Spleen (tissue), 7 donors: ENCODE measurements at regions not wholly inside any gene's neighbourhood (a gene's known extent, or its start where the extent isn't known, plus 50 kb on each side); places are given as distances from the start of the nearest gene placed in this dataset.

Source experiments
- POLR2A ChIP-seq, 3 donors: fragments of 450-650 bp; IDR thresholded peaks; one replicate each; pipeline ENCODE4 v1.5.1; 2017; ENCODE audit warnings: antibody characterized with exemption in 3 of 3, mild to moderate bottlenecking in 1 of 3
- POLR2AphosphoS5 ChIP-seq, 3 donors: sonication (generic); formaldehyde crosslinking; IDR thresholded peaks; one replicate each; pipeline ENCODE4 v1.5.1; 2017; ENCODE audit warnings: antibody characterized with exemption in 3 of 3
- TF ChIP-seq, protein P1 (sequence below), 11 experiments: fragments of 200-600 bp in 7 of 11; fragments of 450-650 bp in 4 of 11; sonication (generic) in 4 of 11; IDR thresholded peaks in 8 of 11; conservative IDR thresholded peaks in 3 of 11; 1 replicate in 7 of 11; 2 replicates in 4 of 11; pipeline versions ENCODE4 v1.4.0 to v1.8.0; 2016 to 2021; ENCODE audit warnings: antibody characterized with exemption in 11 of 11, inconsistent platforms in 4 of 11, mild to moderate bottlenecking in 1 of 11
- donor health status: DM: no; HTN: no; CAD: no; lungs with moderate emphysema.
- donor health status: DM: no; HTN: no; CAD: no.
- donor health status: DM: no; HTN: no; CAD: no.

DNA sequence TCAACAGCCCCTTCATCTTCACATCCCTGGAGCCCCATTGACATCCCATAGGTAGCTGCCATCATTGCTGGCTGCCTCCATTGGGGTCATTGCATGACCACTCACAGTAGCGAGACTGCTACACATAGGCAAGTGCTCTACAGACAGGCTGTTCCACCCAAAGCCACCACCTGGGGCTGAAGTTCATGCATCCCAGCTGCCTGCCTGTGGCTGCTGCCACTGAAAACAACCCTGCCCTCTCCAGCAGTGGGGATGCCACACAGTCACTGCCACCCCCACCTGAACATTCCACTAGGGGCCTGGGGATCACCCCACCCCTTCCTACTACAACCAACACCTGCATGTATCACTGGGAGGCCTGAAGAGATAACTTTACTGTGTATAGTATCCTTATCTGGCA lies 59.5 kb upstream of the CTAGE1 start:
- TF ChIP-seq, protein P1, sequence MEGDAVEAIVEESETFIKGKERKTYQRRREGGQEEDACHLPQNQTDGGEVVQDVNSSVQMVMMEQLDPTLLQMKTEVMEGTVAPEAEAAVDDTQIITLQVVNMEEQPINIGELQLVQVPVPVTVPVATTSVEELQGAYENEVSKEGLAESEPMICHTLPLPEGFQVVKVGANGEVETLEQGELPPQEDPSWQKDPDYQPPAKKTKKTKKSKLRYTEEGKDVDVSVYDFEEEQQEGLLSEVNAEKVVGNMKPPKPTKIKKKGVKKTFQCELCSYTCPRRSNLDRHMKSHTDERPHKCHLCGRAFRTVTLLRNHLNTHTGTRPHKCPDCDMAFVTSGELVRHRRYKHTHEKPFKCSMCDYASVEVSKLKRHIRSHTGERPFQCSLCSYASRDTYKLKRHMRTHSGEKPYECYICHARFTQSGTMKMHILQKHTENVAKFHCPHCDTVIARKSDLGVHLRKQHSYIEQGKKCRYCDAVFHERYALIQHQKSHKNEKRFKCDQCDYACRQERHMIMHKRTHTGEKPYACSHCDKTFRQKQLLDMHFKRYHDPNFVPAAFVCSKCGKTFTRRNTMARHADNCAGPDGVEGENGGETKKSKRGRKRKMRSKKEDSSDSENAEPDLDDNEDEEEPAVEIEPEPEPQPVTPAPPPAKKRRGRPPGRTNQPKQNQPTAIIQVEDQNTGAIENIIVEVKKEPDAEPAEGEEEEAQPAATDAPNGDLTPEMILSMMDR (IDR thresholded peaks at IDR 0.05 in 8 of 11, conservative IDR thresholded peaks at IDR 0.05 in 3 of 11) = no peak
- TF ChIP-seq POLR2A (IDR thresholded peaks at IDR 0.05) (no peak), POLR2AphosphoS5 (IDR thresholded peaks at IDR 0.05) (no peak)
